ENCODE measurements at regions not wholly inside any gene's neighbourhood (a gene's known extent, or its start where the extent isn't known, plus 50 kb on each side); places are given as distances from the start of the nearest gene placed in this dataset.

- Mint-ChIP-seq H3K4me3 (ENCODE audit: unreplicated experiment) (no peak overlapping the region), H3K27me3 (ENCODE audit: insufficient read depth, unreplicated experiment) (peaks cover 49% of the 10 kb centered on the region), H3K4me1 (ENCODE audit: insufficient read depth, unreplicated experiment) (no peaks in the 10 kb centered on the region), H3K36me3 (ENCODE audit: insufficient read depth, unreplicated experiment) (no peaks in the 10 kb centered on the region), H3K9me3 (ENCODE audit: unreplicated experiment) (no peaks in the 10 kb centered on the region), H3K27ac (ENCODE audit: low read depth, unreplicated experiment) (no peak overlapping the region)
- intact Hi-C loops (cut with micrococcal nuclease), result no loop called here
- ChIA-PET CTCF (interaction anchor here (0.6 to 1.4 kb wide), 4 partner anchors 9 to 1567 kb away, joined by 3 to 5 read pairs (median 4); no protein-coding TSS in a partner anchor), POLR2A (no interaction called here)
- no TSS peak for BruUV-seq (replicated peaks)
- DNase-seq (ENCODE audit: unreplicated experiment), result no peak
- no peak for TF ChIP-seq CTCF (IDR thresholded peaks at IDR 0.05; ENCODE audit: unreplicated experiment)
Measured at GRCh38 chrX:69366183-69366582, 137.9 kb upstream of the NALF2 start.

GRCh38 chrX:69365755-69366154 is 138.4 kb upstream of the NALF2 start:
- intact Hi-C loops (cut with micrococcal nuclease), result no loop called here
- BruUV-seq (replicated peaks), result no TSS peak
- Mint-ChIP-seq H3K4me3 (ENCODE audit: unreplicated experiment) (no peak overlapping the region), H3K36me3 (ENCODE audit: insufficient read depth, unreplicated experiment) (no peaks in the 10 kb centered on the region), H3K9me3 (ENCODE audit: unreplicated experiment) (no peaks in the 10 kb centered on the region), H3K27me3 (ENCODE audit: insufficient read depth, unreplicated experiment) (peaks cover 49% of the 10 kb centered on the region), H3K27ac (ENCODE audit: low read depth, unreplicated experiment) (no peak overlapping the region), H3K4me1 (ENCODE audit: insufficient read depth, unreplicated experiment) (no peaks in the 10 kb centered on the region)
- no peak for TF ChIP-seq CTCF (IDR thresholded peaks at IDR 0.05; ENCODE audit: unreplicated experiment)
- ChIA-PET POLR2A (no interaction called here), CTCF (interaction anchor here (0.6 to 1.4 kb wide), 4 partner anchors 8 to 1567 kb away, joined by 3 to 5 read pairs (median 4); no protein-coding TSS in a partner anchor)
- DNase-seq (ENCODE audit: unreplicated experiment), result no peak

- ChIA-PET CTCF (interaction anchor here (1.4 kb wide), 1 partner anchor 22 kb away, joined by 5 read pairs; no protein-coding TSS in a partner anchor), POLR2A (no interaction called here)
- no TSS peak for BruUV-seq (replicated peaks)
- H3K4me3 Mint-ChIP-seq (ENCODE audit: unreplicated experiment), result no peak overlapping the region
- no peak for TF ChIP-seq CTCF (IDR thresholded peaks at IDR 0.05; ENCODE audit: unreplicated experiment)
- H3K9me3 Mint-ChIP-seq (ENCODE audit: unreplicated experiment), result no peaks in the 10 kb centered on the region
- H3K4me1 Mint-ChIP-seq (ENCODE audit: insufficient read depth, unreplicated experiment), result no peaks in the 10 kb centered on the region
- intact Hi-C loops (cut with micrococcal nuclease), result no loop called here
- no peak for DNase-seq (ENCODE audit: unreplicated experiment)
- H3K36me3 Mint-ChIP-seq (ENCODE audit: insufficient read depth, unreplicated experiment), result no peaks in the 10 kb centered on the region
- H3K27me3 Mint-ChIP-seq (ENCODE audit: insufficient read depth, unreplicated experiment), result peaks cover 49% of the 10 kb centered on the region
- H3K27ac Mint-ChIP-seq (ENCODE audit: low read depth, unreplicated experiment), result no peak overlapping the region
Measured at GRCh38 chrX:69365349-69365748, 138.8 kb upstream of the NALF2 start.

GRCh38 chrX:69362856-69363255 is 141.3 kb upstream of the NALF2 start:
- POLR2A ChIA-PET, result no interaction called here
- H3K4me3 Mint-ChIP-seq (ENCODE audit: unreplicated experiment), result no peak overlapping the region

More at GRCh38 chrX:69362856-69363255, 141.3 kb upstream of the NALF2 start:
- Mint-ChIP-seq H3K36me3 (ENCODE audit: insufficient read depth, unreplicated experiment) (no peaks in the 10 kb centered on the region), H3K27me3 (ENCODE audit: insufficient read depth, unreplicated experiment) (peaks cover 46% of the 10 kb centered on the region), H3K9me3 (ENCODE audit: unreplicated experiment) (no peaks in the 10 kb centered on the region), H3K27ac (ENCODE audit: low read depth, unreplicated experiment) (no peak overlapping the region), H3K4me1 (ENCODE audit: insufficient read depth, unreplicated experiment) (no peaks in the 10 kb centered on the region)
- no peak for TF ChIP-seq CTCF (IDR thresholded peaks at IDR 0.05; ENCODE audit: unreplicated experiment)
- BruUV-seq (replicated peaks), result no TSS peak
- no peak for DNase-seq (ENCODE audit: unreplicated experiment)
- intact Hi-C loops (cut with micrococcal nuclease), result no loop called here
- CTCF ChIA-PET, result interaction anchor here (2.2 kb wide), 1 partner anchor 25 kb away, joined by 6 read pairs; no protein-coding TSS in a partner anchor
